Glomerular visceral epithelial cell (primary cell): ENCODE measurements at regions not wholly inside any gene's neighbourhood (a gene's known extent, or its start where the extent isn't known, plus 50 kb on each side); places are given as distances from the start of the nearest gene placed in this dataset.
"Not testable (repeated sequence)": the region's sequence is repeated elsewhere in the genome, so short reads cannot be mapped to it uniquely, and the experiment has no call there.

Experiments used
- DNase-seq: peaks from one replicate; pipeline ENCODE4 v3.0.0-alpha.2; 2016; ENCODE audit errors: extremely low spot score

- no peak for DNase-seq
Observed at GRCh38 chr2:16393500-16394071, 272.0 kb downstream of the CYRIA start.

DNA sequence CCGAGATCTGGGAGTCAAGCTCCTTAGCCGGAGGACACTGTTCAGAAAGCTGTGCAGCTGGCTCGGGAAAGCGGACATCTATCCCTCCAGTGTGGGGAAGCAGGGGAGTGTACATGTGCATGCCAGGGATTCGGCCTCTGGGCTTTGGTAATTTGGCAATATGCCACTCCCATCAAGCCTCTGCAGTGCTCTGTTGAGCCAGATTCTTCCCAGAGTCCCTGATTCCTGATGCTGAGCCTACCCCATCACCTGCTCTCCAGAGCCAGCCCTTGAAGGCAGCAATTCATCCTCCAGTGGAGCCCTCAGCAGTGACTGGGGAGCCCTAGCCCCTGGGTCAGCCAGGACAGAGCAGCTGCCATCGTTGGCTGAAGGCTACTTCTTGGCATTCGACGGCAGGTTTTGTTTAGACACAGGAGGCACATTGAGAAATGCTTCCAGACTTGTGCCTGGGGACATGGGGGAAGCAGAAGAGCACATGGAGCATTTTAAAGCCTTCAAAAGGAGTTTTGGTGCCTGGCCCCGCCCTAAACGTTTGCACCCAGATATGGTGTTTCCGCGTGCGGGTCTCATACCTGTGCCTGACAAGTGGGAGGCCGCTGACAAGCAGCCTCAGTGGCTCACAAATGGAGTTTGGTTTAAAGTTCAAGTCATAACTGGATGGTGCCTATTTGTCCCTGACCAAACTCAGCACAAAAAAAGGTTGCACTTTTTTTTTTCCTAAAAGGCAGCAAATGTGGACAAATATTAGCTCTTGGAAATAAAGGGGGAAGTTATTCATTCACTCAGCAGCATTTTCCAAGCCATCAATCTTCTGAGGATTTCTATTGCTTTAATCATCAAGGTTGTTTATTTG, 272.8 kb downstream of the CYRIA start:
- DNase-seq, result no peak

DNA sequence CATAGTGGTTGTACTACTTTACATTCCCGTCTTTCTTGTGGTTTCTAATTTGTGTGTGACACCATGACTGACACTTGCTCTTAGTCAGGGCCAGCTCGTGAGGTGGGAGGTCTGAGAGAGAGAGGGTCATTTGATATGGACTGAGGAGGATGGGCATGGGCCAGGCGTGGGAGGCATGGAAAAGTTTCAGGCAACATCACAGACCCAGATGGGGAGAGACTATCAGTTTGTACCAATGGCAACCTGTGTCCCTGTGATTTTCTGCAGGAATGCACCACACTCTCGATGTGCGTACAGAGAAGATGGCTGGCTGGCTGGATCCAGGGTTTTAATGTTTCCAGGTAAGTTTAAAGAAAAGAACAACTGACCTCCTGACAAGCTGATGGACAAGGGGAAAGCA, 273.6 kb downstream of the CYRIA start:
- no peak for DNase-seq

- DNase-seq, result no peak
Observed at GRCh38 chr2:16390561-16390960, 275.1 kb downstream of the CYRIA start.

- DNase-seq, result no peak
Observed at GRCh38 chr2:16389611-16390010, 276.0 kb downstream of the CYRIA start.

DNA sequence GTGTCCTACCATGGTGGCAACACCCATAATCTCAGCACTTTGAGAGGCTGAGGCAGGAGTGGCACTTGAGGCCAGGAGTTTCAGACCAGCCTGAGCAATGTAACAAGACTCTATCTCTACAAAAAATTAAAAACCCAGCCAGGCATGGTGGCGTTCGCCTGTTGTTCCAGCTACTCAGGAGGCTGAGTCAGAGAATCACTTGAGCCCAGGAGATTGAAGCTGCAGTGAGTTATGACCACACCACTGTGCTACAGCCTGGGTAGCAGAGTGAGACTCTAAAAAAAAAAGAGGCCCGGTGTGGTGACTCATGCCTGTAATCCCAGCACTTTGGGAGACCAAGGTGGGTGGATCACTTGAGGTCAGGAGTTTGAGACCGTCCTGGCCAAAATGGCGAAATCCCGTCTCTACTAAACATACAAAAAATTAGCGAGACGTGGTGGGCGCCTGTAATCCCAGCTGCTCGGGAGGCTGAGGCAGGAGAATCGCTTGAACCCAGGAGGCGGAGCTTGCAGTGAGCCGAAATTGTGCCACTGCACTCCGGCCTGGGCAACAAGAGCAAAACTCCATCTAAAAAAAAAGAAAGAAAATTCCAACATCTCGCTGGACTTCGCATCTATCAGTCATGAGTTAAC, 277.3 kb downstream of the CYRIA start:
- not testable (repeated sequence) for DNase-seq

DNA sequence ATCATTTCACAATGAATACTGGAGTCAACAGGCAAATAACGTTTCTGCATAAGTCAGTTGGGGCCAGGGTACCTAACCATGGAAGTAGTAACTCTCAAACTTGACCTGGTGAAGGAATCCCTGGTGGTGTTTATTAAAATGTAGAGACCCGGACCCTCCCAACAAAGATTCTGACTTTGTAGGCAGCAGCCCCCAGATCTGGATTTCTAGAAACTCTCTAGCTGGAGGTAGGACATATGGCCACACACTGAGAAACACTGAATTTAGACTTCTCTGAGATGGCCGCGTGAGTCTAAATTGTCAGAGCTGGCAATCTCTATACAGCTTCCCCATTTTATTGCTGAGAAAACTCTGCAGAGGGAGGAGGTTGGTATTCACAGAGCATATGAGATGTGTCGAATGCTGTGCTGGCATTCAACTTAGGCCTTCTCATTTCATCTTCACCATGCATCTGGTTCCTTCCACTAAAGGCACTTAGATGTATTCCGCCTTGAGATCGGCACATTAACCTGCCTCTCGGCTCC, 278.1 kb downstream of the CYRIA start:
- no peak for DNase-seq

GRCh38 chr2:16386431-16386830, 279.2 kb downstream of the CYRIA start:
- no peak for DNase-seq

DNA sequence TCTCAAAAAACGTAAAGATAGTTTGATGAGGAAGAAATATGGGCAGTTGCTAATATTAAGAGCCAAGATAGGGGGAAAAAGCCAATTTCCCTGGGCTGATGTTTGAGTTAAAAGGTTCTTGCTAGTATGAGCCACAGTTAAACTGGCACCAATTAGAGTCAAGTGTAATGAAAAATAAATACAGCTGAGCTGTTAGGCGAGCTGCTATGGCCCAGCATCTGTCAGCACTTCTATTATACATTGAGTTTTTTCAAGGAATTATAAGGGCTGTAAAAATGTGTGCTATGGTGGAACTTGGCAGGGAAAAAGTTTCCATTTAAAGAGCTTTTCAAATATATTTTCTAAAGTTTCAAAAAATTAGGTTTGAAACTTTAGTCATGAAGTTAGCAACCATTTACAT, 279.6 kb downstream of the CYRIA start:
- DNase-seq, result no peak

DNA sequence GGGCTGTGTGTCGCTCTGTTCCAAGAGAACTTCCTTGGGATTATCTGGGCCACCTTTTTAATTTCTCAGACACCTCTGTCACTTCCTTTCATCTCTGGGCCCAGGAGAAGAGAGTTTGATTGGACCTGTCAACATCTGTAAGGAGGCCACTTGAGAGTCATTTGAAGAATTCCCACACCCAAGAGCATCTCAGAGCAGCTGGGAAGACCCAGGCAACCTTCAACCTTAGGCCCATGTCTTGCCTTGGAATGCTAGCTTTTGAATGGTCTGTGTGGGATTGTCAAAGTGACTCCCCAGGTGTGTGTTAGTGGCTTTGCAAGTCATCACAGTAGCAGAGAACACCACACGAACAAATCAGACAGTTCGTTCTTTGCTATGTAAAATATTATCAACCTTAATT, 280.3 kb downstream of the CYRIA start:
- no peak for DNase-seq

- DNase-seq, result no peak
Observed at GRCh38 chr2:16383411-16383810, 282.2 kb downstream of the CYRIA start.

DNA sequence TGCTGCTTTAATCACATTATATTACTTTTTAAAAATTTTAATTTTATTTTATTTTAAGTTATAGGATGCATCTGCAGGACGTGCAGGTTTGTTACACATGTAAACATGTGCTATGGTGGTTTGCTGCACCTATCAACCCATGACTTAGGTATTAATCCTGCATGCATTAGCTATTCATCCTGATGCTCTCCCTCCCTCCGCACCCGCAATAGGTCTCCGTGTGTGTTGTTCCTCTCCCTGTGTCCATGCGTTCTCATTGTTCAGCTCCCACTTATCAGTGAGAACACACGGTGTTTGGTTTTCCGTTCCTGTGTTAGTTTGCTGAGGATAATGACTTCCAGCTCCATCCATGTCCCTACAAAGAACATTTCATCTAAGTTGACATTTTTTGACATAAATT, 283.2 kb downstream of the CYRIA start:
- no peak for DNase-seq

DNA sequence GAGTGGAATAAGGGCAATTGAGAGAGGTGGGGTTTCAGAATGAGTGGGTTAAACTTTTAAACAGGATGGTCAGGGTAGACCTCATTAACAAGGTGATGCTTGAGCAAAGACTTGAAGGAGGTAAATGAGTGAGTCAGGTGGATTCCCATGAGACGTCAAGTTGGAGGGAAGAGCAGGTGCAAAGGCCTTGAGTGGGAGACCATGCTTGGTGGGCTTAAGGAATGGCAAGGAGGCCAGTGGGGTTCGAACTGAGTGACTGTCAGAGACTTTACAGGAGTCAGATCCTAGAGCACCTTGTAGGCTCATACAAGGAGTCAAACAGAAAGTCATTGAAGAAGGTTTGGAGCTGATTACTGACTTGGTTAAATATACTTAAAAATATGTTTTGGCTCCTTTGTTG, 284.1 kb downstream of the CYRIA start:
- DNase-seq, result no peak

DNA sequence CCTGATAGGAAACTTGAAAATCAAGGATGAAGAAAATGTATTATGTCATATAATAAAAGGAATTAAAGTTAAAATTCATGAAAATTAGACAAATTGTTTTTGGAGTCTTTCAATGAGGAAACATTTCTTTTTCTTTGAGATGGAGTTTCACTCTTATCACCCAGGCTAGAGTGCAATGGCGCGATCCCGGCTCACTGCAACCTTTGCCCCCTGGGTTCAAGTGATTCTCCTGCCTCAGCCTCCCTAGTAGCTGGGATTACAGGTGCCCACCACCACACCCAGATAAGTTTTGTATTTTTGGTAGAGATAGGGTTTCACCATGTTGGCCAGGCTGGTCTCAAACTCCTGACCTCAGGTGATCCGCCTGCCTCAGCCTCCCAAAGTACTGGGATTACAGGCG, 285.7 kb downstream of the CYRIA start:
- DNase-seq, result not testable (repeated sequence)

GRCh38 chr2:16379061-16379460, 286.6 kb downstream of the CYRIA start:
- DNase-seq, result not testable (repeated sequence)

DNA sequence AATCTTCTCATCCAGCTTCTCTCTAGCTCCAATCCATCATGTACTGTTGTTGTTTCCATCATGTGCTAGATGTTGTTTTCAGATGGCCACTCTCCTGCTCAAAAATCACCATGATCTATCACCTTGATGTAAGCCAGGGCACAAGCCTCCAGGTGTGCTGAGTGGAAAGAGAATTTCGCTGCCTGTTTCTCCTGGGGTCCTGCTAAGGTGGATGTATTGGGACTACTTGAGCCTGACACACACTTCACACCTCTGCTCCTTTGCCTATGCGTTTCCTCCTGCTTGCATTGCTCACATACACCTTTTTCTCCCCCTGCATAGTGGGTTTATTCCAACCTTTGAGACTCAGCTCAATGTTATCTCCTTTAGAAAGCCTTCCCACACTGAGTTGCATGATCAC, 287.6 kb downstream of the CYRIA start:
- DNase-seq, result no peak

GRCh38 chr2:16375981-16376380, 289.7 kb downstream of the CYRIA start:
- DNase-seq, result no peak

DNA sequence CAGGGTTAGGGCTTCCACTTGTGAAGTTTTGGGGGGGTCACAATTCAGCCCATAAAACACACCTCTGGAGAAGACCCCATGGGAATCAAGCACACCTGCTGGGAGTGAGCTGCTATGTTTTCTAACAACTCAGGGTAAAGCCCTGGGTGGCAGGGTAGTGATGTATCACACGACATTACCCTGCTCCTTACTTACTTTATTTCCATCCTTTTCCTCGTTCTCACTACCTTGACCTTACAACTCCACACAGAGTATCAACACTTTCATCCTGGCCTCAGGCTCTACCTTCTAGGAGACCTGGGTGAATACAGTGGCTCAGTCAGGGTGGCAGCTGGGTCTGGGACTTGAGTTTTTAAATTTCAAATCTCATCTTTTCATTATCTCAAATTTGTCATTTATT, 290.3 kb downstream of the CYRIA start:
- no peak for DNase-seq

GRCh38 chr2:16374671-16375070, 291.0 kb downstream of the CYRIA start:
- no peak for DNase-seq

DNA sequence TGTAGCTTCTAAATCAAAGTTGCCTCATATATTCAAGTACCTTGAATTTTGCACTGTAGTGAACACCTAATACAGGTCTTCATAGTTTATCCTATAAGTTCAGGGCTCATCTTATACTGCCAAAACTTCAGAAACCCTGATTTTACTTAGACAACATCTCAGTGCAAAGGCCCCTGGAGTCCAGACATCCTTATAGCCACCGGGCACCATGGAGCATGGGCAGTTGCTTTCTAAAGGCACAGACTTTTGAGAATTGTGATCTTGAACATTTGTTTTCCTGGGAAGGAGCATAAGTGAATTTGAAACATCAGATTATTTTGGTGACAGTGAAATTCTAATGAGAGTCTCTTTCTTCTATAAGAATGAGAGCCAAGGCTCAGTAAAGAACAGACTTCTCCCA, 292.3 kb downstream of the CYRIA start:
- no peak for DNase-seq

DNA sequence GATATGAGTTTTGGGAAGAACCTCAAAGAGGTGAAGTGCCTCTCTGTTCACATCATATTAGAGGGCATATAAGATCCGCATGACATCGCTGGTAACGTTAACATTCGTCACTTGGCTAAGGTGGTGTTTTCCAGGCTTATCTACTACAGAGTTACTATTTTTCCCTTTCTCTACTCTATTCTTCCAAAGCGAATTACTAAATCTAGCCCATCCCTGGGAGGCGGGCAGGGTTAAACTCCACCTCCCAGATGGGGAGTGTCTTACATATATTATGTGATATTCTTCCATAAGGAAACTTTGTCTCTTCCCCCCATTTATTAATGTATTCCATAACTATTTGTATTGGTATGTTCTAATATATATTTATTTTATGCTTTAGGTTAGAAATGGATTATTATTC, 293.9 kb downstream of the CYRIA start:
- no peak for DNase-seq

- no peak for DNase-seq
Observed at GRCh38 chr2:16368951-16369350, 296.7 kb downstream of the CYRIA start.

GRCh38 chr2:16368328-16368727, 297.3 kb downstream of the CYRIA start:
- DNase-seq, result no peak
